ENCODE measurements at regions not wholly inside any gene's neighbourhood (a gene's known extent, or its start where the extent isn't known, plus 50 kb on each side); places are given as distances from the start of the nearest gene placed in this dataset.

GRCh38 chr10:83648201-83648600 is 491.1 kb upstream of the GHITM start:
- TF ChIP-seq CTCF (IDR thresholded peaks at IDR 0.05) (no peak), POLR2A (IDR thresholded peaks at IDR 0.05) (no peak)

Data from thyroid gland (tissue), 4 donors.